ENCODE measurements at regions not wholly inside any gene's neighbourhood (a gene's known extent, or its start where the extent isn't known, plus 50 kb on each side); places are given as distances from the start of the nearest gene placed in this dataset.

- no peak for FAIRE-seq
These were observed 49.7 kb downstream of the CYRIA start for GRCh38 chr2:16615687-16616615.

GRCh38 chr2:16615246-16615645, 50.4 kb downstream of the CYRIA start:
- no peak for FAIRE-seq

DNA sequence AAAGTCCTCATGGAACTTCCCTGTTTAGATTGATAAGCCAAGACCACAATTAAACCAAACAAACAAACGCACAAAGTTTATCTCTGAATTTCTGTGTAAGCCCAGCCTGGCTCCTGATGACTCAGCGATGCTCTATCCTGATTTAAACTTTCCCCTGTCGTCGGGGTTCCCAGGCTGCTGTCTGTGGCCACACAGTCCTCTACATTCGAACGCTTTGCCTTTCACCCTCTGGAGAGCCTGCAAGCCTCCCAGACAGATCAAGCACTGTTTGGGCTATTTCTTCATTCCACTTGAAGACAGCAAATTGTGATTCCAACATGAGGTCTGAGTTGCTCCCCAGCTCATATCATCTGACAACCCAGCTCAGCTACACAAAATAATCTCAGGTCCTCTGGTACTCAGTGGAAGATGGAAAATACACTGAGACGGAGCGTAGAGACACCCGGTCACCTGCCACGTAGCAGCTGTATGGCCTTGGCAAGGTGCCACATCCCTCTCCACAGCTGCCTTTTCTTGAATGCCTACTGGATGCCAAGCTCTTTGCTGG, 51.2 kb downstream of the CYRIA start:
- no peak for FAIRE-seq

DNA sequence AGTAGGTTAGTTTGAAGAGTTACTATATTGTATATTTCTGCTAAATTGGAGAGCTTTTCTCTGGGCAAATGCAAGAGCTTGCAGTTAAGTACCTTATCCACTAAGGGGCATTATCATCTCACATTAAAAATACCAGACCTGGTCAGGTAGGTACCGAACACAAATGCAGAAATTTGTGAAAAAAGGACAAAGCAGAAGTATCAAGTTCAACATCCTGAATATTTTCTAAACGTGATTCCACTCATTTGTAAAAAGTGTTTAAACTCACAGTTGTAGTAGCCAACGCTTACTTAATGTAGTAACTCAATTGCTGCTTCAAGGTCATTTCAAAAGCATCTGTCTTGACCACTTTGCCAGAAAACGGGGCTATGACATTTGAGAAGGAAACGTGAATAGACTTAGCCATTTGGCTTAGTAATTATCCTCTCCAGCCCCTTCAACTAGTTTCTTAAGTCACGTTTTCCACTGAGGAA, 52.1 kb downstream of the CYRIA start:
- no peak for FAIRE-seq

- FAIRE-seq, result no peak
These were observed 53.1 kb downstream of the CYRIA start for GRCh38 chr2:16612490-16612889.

DNA sequence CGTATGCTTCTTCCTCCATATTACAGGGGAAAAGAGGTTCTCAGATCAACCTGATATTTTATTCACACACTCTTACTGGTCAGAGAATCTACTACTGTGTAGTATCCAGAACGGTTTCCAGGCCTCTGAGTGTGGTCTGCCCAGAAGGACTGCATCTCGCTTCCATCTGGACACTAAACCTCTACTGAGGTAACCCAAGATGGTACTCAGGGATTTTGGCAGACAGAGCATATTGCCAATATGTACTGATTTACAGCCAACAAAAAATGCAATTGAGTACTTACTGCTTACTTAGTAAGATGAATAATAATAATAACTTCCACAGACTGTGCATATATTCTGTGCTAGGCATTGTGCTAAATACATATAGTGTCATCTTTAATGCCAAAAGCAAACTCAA, 55.8 kb downstream of the CYRIA start:
- FAIRE-seq, result no peak

DNA sequence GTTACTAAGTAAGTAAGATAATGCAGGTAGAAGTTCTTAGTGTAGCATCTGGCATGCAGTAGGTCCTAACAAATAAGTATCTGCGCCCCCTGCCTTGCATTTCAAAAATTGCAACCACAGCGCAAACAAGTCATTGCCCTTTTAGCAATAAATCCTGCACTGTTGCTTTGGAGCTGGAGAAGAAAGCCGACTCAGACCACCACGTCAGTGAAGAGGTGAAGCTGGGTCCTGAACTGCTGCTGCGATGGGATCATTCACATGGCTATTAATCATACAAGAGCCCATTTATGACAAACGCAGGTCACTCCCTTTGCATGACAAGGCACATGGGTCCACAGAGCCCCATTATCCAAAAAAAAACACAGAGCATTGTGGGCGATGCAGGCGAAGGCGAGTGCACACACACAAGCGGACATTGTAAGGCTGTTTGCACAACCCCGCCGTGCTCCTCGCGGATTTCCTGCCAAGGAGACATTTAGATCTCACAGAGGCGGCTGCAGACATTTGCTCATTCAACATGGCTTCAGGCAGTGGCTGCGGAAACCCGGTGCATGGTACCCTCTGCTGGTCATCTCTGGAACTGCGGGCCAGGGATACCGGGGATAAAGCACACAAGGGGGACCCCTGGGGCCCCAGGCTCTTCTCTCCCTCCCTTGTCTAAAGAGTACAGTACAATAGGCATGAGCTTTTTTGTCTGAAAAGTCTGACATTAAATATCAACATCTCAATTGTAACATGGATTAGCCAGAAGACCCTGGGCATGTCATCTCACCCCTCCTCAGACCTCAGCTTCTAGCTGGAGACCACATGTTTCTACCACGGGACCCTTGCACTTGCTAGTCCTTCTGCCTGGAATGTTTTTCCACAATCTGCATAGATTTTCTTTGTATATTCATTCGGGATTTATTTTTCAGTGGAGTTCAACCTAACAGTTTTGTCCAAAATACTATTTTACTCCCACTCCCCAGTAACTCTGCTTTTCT, 56.7 kb downstream of the CYRIA start:
- no peak for FAIRE-seq

GRCh38 chr2:16607301-16607700, 58.3 kb downstream of the CYRIA start:
- no peak for FAIRE-seq

- FAIRE-seq, result no peak
These were observed 61.4 kb downstream of the CYRIA start for GRCh38 chr2:16604236-16604635.

- FAIRE-seq, result no peak
These were observed 74.2 kb downstream of the CYRIA start for GRCh38 chr2:16591370-16591933.

DNA sequence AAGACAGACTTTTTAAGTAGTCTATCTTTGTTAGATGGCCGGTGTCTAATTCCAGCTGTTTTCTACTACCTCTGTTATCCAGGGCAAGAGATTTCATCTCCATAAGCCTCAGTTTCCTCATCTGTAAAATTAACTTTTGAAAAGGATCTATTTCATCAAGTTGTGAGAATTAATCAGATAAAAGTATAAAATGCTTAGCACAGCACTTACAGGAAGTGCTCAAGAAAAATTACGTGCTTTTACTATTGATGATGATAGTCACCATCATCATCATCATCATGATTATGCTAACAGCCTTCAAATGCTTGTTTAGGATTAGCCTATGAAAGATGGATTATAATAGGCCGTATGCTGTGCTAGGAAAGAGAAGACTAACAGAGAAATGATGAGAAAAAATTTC, 76.2 kb downstream of the CYRIA start:
- FAIRE-seq, result no peak

DNA sequence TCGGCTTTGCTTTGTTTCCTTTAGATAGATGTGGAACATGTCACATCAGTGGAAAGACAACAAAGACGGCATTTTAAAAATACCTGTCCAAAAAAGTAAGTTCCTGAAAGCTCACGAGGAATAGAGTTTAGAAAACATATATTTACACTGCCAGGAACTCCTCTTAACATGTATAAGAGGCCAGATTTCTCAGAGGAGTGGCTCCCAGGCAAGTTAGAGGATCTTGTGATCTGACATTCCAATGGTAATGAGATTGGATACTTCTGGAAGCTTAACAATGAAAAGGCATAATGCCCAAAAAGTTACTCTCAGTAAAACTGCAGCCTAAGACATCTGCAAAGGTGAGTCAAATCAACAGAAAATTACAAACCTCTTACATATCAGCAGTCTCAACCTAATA, 77.1 kb downstream of the CYRIA start:
- FAIRE-seq, result no peak

- FAIRE-seq, result no peak
These were observed 78.0 kb downstream of the CYRIA start for GRCh38 chr2:16587601-16588000.

GRCh38 chr2:16584824-16585540, 80.7 kb downstream of the CYRIA start:
- no peak for FAIRE-seq

DNA sequence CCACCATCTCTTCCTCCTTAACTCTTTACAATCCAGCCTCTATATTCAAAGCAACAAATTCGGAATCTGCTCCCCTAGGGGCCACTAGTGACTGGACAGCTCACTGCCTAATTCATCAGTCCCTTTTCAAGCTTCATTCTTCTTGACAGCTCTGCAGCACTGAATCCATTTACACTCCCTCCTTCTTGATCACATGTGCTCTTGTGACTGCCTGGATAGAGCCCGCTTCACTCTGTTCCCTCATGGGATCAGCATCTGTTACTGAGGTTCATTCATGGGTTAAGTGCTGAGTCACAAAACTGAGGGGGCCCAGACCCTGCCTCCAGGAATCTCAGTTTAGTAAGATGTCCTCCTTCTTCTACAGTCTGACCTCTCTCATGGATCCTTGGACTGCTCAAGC, 81.5 kb downstream of the CYRIA start:
- no peak for FAIRE-seq

DNA sequence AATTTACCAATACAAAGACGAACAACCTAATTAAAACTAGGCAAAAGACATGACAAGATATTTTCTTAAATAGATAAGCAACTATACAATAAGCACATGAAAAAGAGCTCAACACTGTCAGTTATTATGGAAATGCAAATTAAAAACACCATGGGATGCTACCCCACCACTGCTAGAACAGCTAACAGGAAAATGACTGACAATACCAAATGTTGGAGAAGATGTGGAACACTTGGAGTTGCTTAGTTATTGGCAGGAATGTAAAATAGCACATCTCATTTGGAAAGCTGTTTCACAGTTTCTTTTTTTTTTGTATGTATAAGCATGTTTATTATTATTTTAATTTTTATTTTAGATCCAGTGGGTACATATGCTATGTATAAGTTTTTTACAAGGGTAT, 84.4 kb downstream of the CYRIA start:
- FAIRE-seq, result no peak

DNA sequence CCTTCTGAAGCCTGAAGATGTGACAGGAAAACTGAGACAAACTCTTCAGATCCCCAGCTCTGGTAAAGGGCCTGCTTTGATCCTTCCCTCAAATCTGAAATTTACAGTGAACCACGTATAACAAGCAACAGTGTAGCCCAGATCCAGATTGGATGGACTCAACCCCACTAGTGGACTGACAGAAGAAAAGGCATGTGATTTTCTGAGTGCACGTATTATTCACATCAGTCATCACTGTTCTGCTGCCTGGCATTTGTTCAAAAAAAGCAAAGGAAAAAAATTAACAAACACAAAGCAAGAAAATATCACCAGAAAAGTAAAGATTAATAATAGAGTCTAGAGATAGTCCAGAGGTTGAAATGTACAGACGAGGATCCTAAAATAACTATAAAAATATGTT, 87.6 kb downstream of the CYRIA start:
- no peak for FAIRE-seq

DNA sequence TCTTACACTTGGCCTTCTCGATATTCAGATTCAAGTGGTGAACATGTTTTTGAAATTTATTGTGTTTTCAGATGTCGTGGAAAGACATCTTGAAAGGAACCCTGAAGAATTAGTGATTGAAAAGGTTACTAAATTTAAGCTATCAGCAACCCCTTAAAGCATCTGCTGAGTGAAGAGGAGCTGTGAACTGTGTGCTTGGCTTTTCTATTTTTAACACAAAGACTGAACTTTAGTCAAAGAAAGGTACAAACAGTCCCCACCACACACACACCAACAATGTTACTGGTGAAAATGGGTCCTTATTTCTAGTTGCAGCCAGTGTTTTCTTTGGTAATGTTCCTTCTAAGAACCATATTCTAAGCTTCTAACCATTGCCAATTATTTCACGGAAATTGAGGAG, 95.1 kb downstream of the CYRIA start:
- FAIRE-seq, result no peak

DNA sequence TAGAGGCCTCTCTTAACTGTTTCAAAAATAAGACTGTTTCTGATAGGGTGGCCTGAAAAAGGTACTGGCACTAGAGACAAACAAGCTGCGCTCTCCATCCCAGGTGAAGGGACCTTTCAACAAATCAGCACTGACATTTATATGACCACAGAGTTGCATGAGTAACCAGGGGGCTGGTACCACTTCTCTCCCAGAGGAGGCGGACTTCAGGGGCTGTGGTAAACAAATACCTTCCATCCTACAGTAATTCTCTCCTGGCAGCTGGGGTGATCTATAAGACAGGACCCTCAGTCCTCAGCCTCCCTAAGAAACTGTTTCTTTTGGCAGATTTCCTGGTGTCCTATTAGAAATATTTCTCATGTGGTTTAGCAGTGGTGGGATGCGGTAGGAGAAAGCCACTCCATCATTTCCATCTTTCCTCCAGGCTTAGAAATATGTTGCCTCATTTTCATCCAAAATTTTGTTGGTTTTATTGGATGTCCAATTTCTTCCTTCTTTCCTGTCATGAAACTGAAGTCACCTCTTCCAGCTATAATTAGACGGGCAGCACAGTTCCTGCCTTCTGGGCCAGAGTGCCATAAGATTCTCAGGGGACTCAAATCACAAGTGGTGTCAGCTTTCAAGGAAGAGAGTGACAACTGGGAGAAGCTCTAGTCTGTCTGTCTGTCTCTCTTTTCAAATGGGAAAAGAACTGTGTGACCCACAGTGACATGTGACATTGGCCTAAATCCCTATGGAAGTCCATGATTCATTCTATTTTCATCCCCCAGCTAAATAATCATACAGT, 96.4 kb downstream of the CYRIA start:
- no peak for FAIRE-seq

DNA sequence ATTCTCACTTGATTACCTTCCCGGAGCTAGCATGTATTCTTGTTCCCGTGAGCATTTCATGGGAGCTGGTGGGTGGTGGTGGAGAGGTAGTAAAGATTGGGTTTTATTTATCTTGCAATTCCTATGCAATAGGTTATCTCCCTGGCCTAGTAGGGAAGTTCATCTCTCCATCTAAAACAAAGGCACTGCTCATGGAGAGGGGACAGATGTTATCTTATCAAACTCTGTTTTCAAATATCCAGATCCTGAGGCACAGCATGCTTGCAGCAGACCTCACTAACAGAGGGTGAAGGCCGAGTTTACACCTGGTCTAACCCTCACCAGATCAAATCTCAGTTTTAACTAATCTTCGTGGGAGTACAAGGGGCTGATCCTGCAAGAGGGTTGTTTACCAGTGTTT, 98.9 kb downstream of the CYRIA start:
- no peak for FAIRE-seq

GRCh38 chr2:16565481-16565880, 100.2 kb downstream of the CYRIA start:
- FAIRE-seq, result no peak
